Activated effector memory CD4-positive, alpha-beta T cell treated with Interleukin-2 at 50 U/mL for 16 hours (primary cell): ENCODE measurements at regions not wholly inside any gene's neighbourhood (a gene's known extent, or its start where the extent isn't known, plus 50 kb on each side); places are given as distances from the start of the nearest gene placed in this dataset.

Experiments
- DNase-seq: peaks from one replicate; pipeline ENCODE4 v3.0.0-alpha.2; 2020

GRCh38 chr11:119520400-119520799 lies 97.4 kb upstream of the THY1 start:
- no peak for DNase-seq

- DNase-seq, result no peak
Observed at GRCh38 chr11:119519796-119520195, 96.8 kb upstream of the THY1 start.

- DNase-seq, result no peak
Observed at GRCh38 chr11:119518746-119519730, 96.1 kb upstream of the THY1 start.

GRCh38 chr11:119515771-119516400 lies 92.9 kb upstream of the THY1 start:
- no peak for DNase-seq

- DNase-seq, result no peak
Observed at GRCh38 chr11:119513806-119514170, 90.8 kb upstream of the THY1 start.

GRCh38 chr11:119513131-119513805 lies 90.3 kb upstream of the THY1 start:
- DNase-seq, result no peak

GRCh38 chr11:119512369-119512768 lies 89.4 kb upstream of the THY1 start:
- DNase-seq, result no peak

GRCh38 chr11:119511614-119512306 lies 88.8 kb upstream of the THY1 start:
- no peak for DNase-seq

- no peak for DNase-seq
Observed at GRCh38 chr11:119509969-119510401, 87.0 kb upstream of the THY1 start.

GRCh38 chr11:119509282-119509841 lies 86.4 kb upstream of the THY1 start:
- no peak for DNase-seq

GRCh38 chr11:119506436-119506835 lies 83.5 kb upstream of the THY1 start:
- no peak for DNase-seq

GRCh38 chr11:119505861-119506260 lies 82.9 kb upstream of the THY1 start:
- DNase-seq, result no peak

- no peak for DNase-seq
Observed at GRCh38 chr11:119505071-119505470, 82.1 kb upstream of the THY1 start.

GRCh38 chr11:119504371-119504770 lies 81.4 kb upstream of the THY1 start:
- DNase-seq, result no peak

- DNase-seq, result no peak
Observed at GRCh38 chr11:119501777-119502405, 78.9 kb upstream of the THY1 start.

GRCh38 chr11:119497717-119498116 lies 74.7 kb upstream of the THY1 start:
- no peak for DNase-seq

GRCh38 chr11:119496997-119497396 lies 74.0 kb upstream of the THY1 start:
- DNase-seq, result no peak

- no peak for DNase-seq
Observed at GRCh38 chr11:119496469-119496868, 73.5 kb upstream of the THY1 start.

GRCh38 chr11:119493712-119494111 lies 70.7 kb upstream of the THY1 start:
- no peak for DNase-seq

GRCh38 chr11:119491753-119492510 lies 69.0 kb upstream of the THY1 start:
- DNase-seq, result no peak

GRCh38 chr11:119490253-119491006 lies 67.5 kb upstream of the THY1 start:
- no peak for DNase-seq
